WTC11 (cell line): ENCODE measurements at regions not wholly inside any gene's neighbourhood (a gene's known extent, or its start where the extent isn't known, plus 50 kb on each side); places are given as distances from the start of the nearest gene placed in this dataset.

Experiments used
- ATAC-seq: fragments of 200-7000 bp; cut with Tn5 transposase; 2 replicates; pipeline ENCODE4 v1.10.0; 2021; ENCODE audit warnings: mild to moderate bottlenecking, moderate library complexity
- CTCF ChIA-PET: fragments of 300-600 bp; sonication (Branson Sonifier 250); formaldehyde crosslinking; loops from one replicate; lab custom pipeline; 2021; ENCODE audit warnings: antibody characterized with exemption; lab: Charles Lee
- POLR2A ChIA-PET: fragments of 350-600 bp; sonication (Branson Sonifier 250); formaldehyde crosslinking; loops from one replicate; lab custom pipeline; 2021; ENCODE audit warnings: antibody characterized with exemption; lab: Charles Lee
- DNase-seq: peaks from one replicate; pipeline ENCODE4 v3.0.0; 2021; ENCODE audit warnings: low spot score
- H3K27ac Mint-ChIP-seq: 2 replicates; pipeline ENCODE4 v1.8.0; 2021; ENCODE audit warnings: mixed read lengths
- H3K27me3 Mint-ChIP-seq: 2 replicates; pipeline ENCODE4 v1.8.0; 2021; ENCODE audit warnings: low read depth, mild to moderate bottlenecking, moderate library complexity, mixed read lengths
- H3K36me3 Mint-ChIP-seq: 2 replicates; pipeline ENCODE4 v1.8.0; 2021; ENCODE audit warnings: mixed read lengths
- H3K4me1 Mint-ChIP-seq: 2 replicates; pipeline ENCODE4 v1.8.0; 2022; ENCODE audit warnings: mixed read lengths
- H3K4me3 Mint-ChIP-seq: 2 replicates; pipeline ENCODE4 v1.8.0; 2021; ENCODE audit warnings: mild to moderate bottlenecking, moderate library complexity, mixed read lengths
- H3K9me3 Mint-ChIP-seq: 2 replicates; pipeline ENCODE4 v1.8.0; 2021; ENCODE audit warnings: mixed read lengths
- AR ChIP-seq: fragments of 250-450 bp; sonication (Bioruptor Pico); IDR thresholded peaks from 2 replicates; pipeline ENCODE4 v1.9.0; 2021; ENCODE audit warnings: mild to moderate bottlenecking
- ATF2 ChIP-seq: sonication (generic); formaldehyde crosslinking; IDR thresholded peaks from 2 replicates; pipeline ENCODE4 v1.8.1; 2022; ENCODE audit warnings: low read depth, missing genetic modification reagents, borderline replicate concordance
- GRHL2 ChIP-seq: fragments of 250-450 bp; sonication (Bioruptor Pico); IDR thresholded peaks from 2 replicates; pipeline ENCODE4 v1.8.0; 2022; ENCODE audit warnings: mild to moderate bottlenecking, moderate library complexity; ENCODE audit not compliant: insufficient replicate concordance, severe bottlenecking
- JUN ChIP-seq: sonication (generic); formaldehyde crosslinking; IDR thresholded peaks from 2 replicates; pipeline ENCODE4 v1.8.0; 2023; ENCODE audit warnings: mild to moderate bottlenecking, missing genetic modification reagents
- KAT7 ChIP-seq: sonication (generic); formaldehyde crosslinking; IDR thresholded peaks from 2 replicates; pipeline ENCODE4 v1.8.1; 2023; ENCODE audit warnings: missing genetic modification reagents, mild to moderate bottlenecking, borderline replicate concordance
- MLX ChIP-seq: sonication (generic); formaldehyde crosslinking; IDR thresholded peaks from 2 replicates; pipeline ENCODE4 v1.8.1; 2023; ENCODE audit warnings: mild to moderate bottlenecking, missing genetic modification reagents, moderate library complexity
- MXD4 ChIP-seq: fragments of 250-450 bp; sonication (Bioruptor Pico); IDR thresholded peaks from 2 replicates; pipeline ENCODE4 v1.8.0; 2021; ENCODE audit warnings: mild to moderate bottlenecking, moderate library complexity, borderline replicate concordance
- NR2C2 ChIP-seq: sonication (generic); formaldehyde crosslinking; IDR thresholded peaks from 2 replicates; pipeline ENCODE4 v1.8.0; 2022; ENCODE audit warnings: mild to moderate bottlenecking, missing genetic modification reagents
- PRRX2 ChIP-seq: fragments of 250-450 bp; sonication (Bioruptor Pico); IDR thresholded peaks from 2 replicates; pipeline ENCODE4 v1.8.0; 2021; ENCODE audit warnings: mild to moderate bottlenecking
- TP53 ChIP-seq: sonication (generic); formaldehyde crosslinking; IDR thresholded peaks from 2 replicates; pipeline ENCODE4 v1.8.1; 2023; ENCODE audit warnings: mild to moderate bottlenecking, missing genetic modification reagents
- USF2 ChIP-seq: sonication (generic); formaldehyde crosslinking; IDR thresholded peaks from 2 replicates; pipeline ENCODE4 v1.8.1; 2023; ENCODE audit warnings: mild to moderate bottlenecking, missing genetic modification reagents, moderate library complexity
- ZNF281 ChIP-seq: sonication (generic); formaldehyde crosslinking; IDR thresholded peaks from 2 replicates; pipeline ENCODE4 v1.8.0; 2023; ENCODE audit warnings: mild to moderate bottlenecking, missing genetic modification reagents
- ZNF512 ChIP-seq: sonication (generic); formaldehyde crosslinking; IDR thresholded peaks from 2 replicates; pipeline ENCODE4 v1.8.1; 2022; ENCODE audit warnings: missing genetic modification reagents, borderline replicate concordance

GRCh38 chr13:22235285-22235949, 564.5 kb downstream of the FGF9 start:
- ATAC-seq (peak; percentile 77), DNase-seq (no peak)
- peak overlapping the region; percentile 91 for H3K27ac Mint-ChIP-seq
- TF ChIP-seq ZNF281 (CRISPR knock-in tag), result no peak
- TF ChIP-seq KAT7, result no peak
- TF ChIP-seq TP53 (CRISPR knock-in tag), result no peak
- no peak for TF ChIP-seq ATF2 (CRISPR knock-in tag)
- no peak for TF ChIP-seq MLX
- TF ChIP-seq JUN, result no peak
- no peak for TF ChIP-seq MXD4 (CRISPR knock-in tag)
- no peak for TF ChIP-seq NR2C2 (CRISPR knock-in tag)
- H3K27me3 Mint-ChIP-seq, result no peaks in the 10 kb centered on the region
- H3K36me3 Mint-ChIP-seq, result no peaks in the 10 kb centered on the region
- POLR2A ChIA-PET, result no interaction called here
- H3K4me3 Mint-ChIP-seq, result no peak overlapping the region
- no peaks in the 10 kb centered on the region for H3K9me3 Mint-ChIP-seq
- CTCF ChIA-PET, result interaction anchor here (0.7 kb wide), 2 partner anchors 18 to 39 kb away, joined by 3 read pairs; no protein-coding TSS in a partner anchor
- peaks cover 37% of the 10 kb centered on the region for H3K4me1 Mint-ChIP-seq

GRCh38 chr13:22235950-22236290, 565.0 kb downstream of the FGF9 start:
- ChIA-PET CTCF (interaction anchor here (0.7 kb wide), 2 partner anchors 18 to 39 kb away, joined by 3 read pairs; no protein-coding TSS in a partner anchor), POLR2A (no interaction called here)
- Mint-ChIP-seq H3K9me3 (no peaks in the 10 kb centered on the region), H3K4me1 (peaks cover 38% of the 10 kb centered on the region), H3K4me3 (no peak overlapping the region), H3K27me3 (no peaks in the 10 kb centered on the region), H3K36me3 (no peaks in the 10 kb centered on the region), H3K27ac (peak overlapping the region; percentile 78)
- DNase-seq, result peak; percentile 51
- peak; percentile 75 for ATAC-seq
- TF ChIP-seq USF2 (no peak), GRHL2 (no peak)

- no peak overlapping the region for H3K4me3 Mint-ChIP-seq
- peaks cover 9% of the 10 kb centered on the region for H3K9me3 Mint-ChIP-seq
- H3K27ac Mint-ChIP-seq, result no peak overlapping the region
- CTCF ChIA-PET, result no interaction called here
- H3K27me3 Mint-ChIP-seq, result no peaks in the 10 kb centered on the region
- no peak for ATAC-seq
- no peak for DNase-seq
- POLR2A ChIA-PET, result no interaction called here
- no peaks in the 10 kb centered on the region for H3K36me3 Mint-ChIP-seq
- no peak for TF ChIP-seq ATF2 (CRISPR knock-in tag)
- no peak for TF ChIP-seq AR (CRISPR knock-in tag)
- no peak for TF ChIP-seq ZNF512
- TF ChIP-seq PRRX2 (CRISPR knock-in tag), result no peak
- TF ChIP-seq, all 79 proteins: peak for 0
- H3K4me1 Mint-ChIP-seq, result peaks cover 45% of the 10 kb centered on the region
Observed at GRCh38 chr13:22238269-22238668, 567.4 kb downstream of the FGF9 start.
